ENCODE measurements at regions not wholly inside any gene's neighbourhood (a gene's known extent, or its start where the extent isn't known, plus 50 kb on each side); places are given as distances from the start of the nearest gene placed in this dataset.

GRCh38 chr17:73802871-73803270 is 158.6 kb upstream of the SDK2 start:
- intact Hi-C loops (cut with DNase I, micrococcal nuclease), result no loop called here

GRCh38 chr17:73803964-73804435 is 159.8 kb upstream of the SDK2 start:
- peaks cover 4% of the 10 kb centered on the region for H3K27me3 Mint-ChIP-seq
- no peaks in the 10 kb centered on the region for H3K36me3 Mint-ChIP-seq (ENCODE audit: low read depth)
- no peak overlapping the region for H3K27ac Mint-ChIP-seq
- Histone ChIP-seq H3K4me1 (ENCODE audit: insufficient read depth, low read length) (no peaks in the 10 kb centered on the region), H3K27ac (ENCODE audit: low read depth in 1 of 2, low read length in 2 of 2) (no peak overlapping the region), H3K27me3 (ENCODE audit: control insufficient read depth in 1 of 2, insufficient read depth in 2 of 2, low read length in 2 of 2) (peaks cover 0 to 8% of the 10 kb centered on the region in 2 experiments), H3K4me3 (ENCODE audit: low read length) (no peak overlapping the region), H3K36me3 (ENCODE audit: insufficient read depth, low read length) (no peaks in the 10 kb centered on the region), H3K9me3 (ENCODE audit: control insufficient read depth in 1 of 2, insufficient read depth in 1 of 2, low read length in 2 of 2) (peaks cover 0 to 14% of the 10 kb centered on the region in 2 experiments)
- no peak for ATAC-seq (ENCODE audit: poor library complexity)
- ChIA-PET POLR2A (no interaction called here), CTCF (no interaction called here)
- no peak overlapping the region for H3K4me3 Mint-ChIP-seq
- TF ChIP-seq, protein P1, sequence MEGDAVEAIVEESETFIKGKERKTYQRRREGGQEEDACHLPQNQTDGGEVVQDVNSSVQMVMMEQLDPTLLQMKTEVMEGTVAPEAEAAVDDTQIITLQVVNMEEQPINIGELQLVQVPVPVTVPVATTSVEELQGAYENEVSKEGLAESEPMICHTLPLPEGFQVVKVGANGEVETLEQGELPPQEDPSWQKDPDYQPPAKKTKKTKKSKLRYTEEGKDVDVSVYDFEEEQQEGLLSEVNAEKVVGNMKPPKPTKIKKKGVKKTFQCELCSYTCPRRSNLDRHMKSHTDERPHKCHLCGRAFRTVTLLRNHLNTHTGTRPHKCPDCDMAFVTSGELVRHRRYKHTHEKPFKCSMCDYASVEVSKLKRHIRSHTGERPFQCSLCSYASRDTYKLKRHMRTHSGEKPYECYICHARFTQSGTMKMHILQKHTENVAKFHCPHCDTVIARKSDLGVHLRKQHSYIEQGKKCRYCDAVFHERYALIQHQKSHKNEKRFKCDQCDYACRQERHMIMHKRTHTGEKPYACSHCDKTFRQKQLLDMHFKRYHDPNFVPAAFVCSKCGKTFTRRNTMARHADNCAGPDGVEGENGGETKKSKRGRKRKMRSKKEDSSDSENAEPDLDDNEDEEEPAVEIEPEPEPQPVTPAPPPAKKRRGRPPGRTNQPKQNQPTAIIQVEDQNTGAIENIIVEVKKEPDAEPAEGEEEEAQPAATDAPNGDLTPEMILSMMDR (IDR thresholded peaks at IDR 0.05), result no peak
- DNase-seq, result no peak
- H3K9me3 Mint-ChIP-seq, result peaks cover 3% of the 10 kb centered on the region
- intact Hi-C loops (cut with DNase I, micrococcal nuclease), result no loop called here
- peaks cover 8% of the 10 kb centered on the region for H3K4me1 Mint-ChIP-seq (ENCODE audit: low read depth)

More at GRCh38 chr17:73802871-73803270, 158.6 kb upstream of the SDK2 start:
- Mint-ChIP-seq H3K27ac (no peak overlapping the region), H3K27me3 (peaks cover 4% of the 10 kb centered on the region), H3K4me3 (no peak overlapping the region), H3K9me3 (peaks cover 3% of the 10 kb centered on the region), H3K4me1 (ENCODE audit: low read depth) (peaks cover 8% of the 10 kb centered on the region), H3K36me3 (ENCODE audit: low read depth) (no peaks in the 10 kb centered on the region)
- peaks cover 0 to 14% of the 10 kb centered on the region in 2 experiments for H3K9me3 ChIP-seq (ENCODE audit: control insufficient read depth in 1 of 2, insufficient read depth in 1 of 2, low read length in 2 of 2)
- DNase-seq (no peak), ATAC-seq (ENCODE audit: poor library complexity) (no peak)
- H3K36me3 ChIP-seq (ENCODE audit: insufficient read depth, low read length), result no peaks in the 10 kb centered on the region
- H3K27me3 ChIP-seq (ENCODE audit: control insufficient read depth in 1 of 2, insufficient read depth in 2 of 2, low read length in 2 of 2), result peaks cover 0 to 8% of the 10 kb centered on the region in 2 experiments
- H3K4me1 ChIP-seq (ENCODE audit: insufficient read depth, low read length), result no peaks in the 10 kb centered on the region
- CTCF ChIA-PET, result no interaction called here
- TF ChIP-seq, protein P1 (IDR thresholded peaks at IDR 0.05), result no peak
- H3K4me3 ChIP-seq (ENCODE audit: low read length), result no peak overlapping the region
- POLR2A ChIA-PET, result no interaction called here
- no peak overlapping the region for H3K27ac ChIP-seq (ENCODE audit: low read depth in 1 of 2, low read length in 2 of 2)

DNA sequence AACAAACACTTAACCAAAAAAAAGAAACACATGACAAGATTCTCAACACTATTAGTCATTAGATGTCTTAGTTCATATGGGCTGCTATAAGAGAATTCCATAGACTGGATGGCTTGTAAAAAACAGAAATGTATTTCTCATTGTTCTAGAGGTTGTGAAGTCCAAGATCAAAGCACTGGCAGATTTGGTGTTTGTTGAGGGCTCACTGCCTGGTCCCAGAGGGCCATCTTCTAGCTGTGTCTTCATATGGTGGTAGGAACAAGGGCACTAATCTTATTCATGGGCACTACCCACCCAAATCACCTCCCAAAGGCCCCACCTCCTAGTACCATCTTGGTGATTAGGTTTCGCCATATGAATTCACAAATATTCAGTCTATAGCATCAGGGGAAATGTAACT is 162.5 kb upstream of the SDK2 start:
- H3K4me3 Mint-ChIP-seq, result no peak overlapping the region
- no peak overlapping the region for H3K27ac Mint-ChIP-seq
- CTCF ChIA-PET, result no interaction called here
- Histone ChIP-seq H3K4me1 (ENCODE audit: insufficient read depth, low read length) (no peaks in the 10 kb centered on the region), H3K9me3 (ENCODE audit: control insufficient read depth in 1 of 2, insufficient read depth in 1 of 2, low read length in 2 of 2) (peaks cover 0 to 10% of the 10 kb centered on the region in 2 experiments), H3K27me3 (ENCODE audit: control insufficient read depth in 1 of 2, insufficient read depth in 2 of 2, low read length in 2 of 2) (peaks cover 0 to 5% of the 10 kb centered on the region in 2 experiments), H3K27ac (ENCODE audit: low read depth in 1 of 2, low read length in 2 of 2) (no peak overlapping the region), H3K4me3 (ENCODE audit: low read length) (no peak overlapping the region), H3K36me3 (ENCODE audit: insufficient read depth, low read length) (no peaks in the 10 kb centered on the region)
- peaks cover 3% of the 10 kb centered on the region for H3K9me3 Mint-ChIP-seq
- peaks cover 4% of the 10 kb centered on the region for H3K27me3 Mint-ChIP-seq
- H3K36me3 Mint-ChIP-seq (ENCODE audit: low read depth), result no peaks in the 10 kb centered on the region
- intact Hi-C loops (cut with DNase I, micrococcal nuclease), result no loop called here
- ATAC-seq (ENCODE audit: poor library complexity) (no peak), DNase-seq (no peak)
- TF ChIP-seq, protein P1 (IDR thresholded peaks at IDR 0.05), result no peak
- POLR2A ChIA-PET, result no interaction called here
- peaks cover 8% of the 10 kb centered on the region for H3K4me1 Mint-ChIP-seq (ENCODE audit: low read depth)

Data from CD4-positive, alpha-beta T cell (primary cell).